Mesothelial cell of epicardium (in vitro differentiated cells): ENCODE measurements at regions not wholly inside any gene's neighbourhood (a gene's known extent, or its start where the extent isn't known, plus 50 kb on each side); places are given as distances from the start of the nearest gene placed in this dataset.

Source experiments
- DNase-seq, 2 experiments: peaks; one replicate each; pipeline ENCODE4 v3.0.0; 2021; ENCODE audit warnings: low spot score in 2 of 2; ENCODE audit not compliant: unreplicated experiment in 2 of 2
- H3K27ac Mint-ChIP-seq: 2 replicates; pipeline ENCODE4 v1.8.0; 2021; ENCODE audit warnings: mixed read lengths
- H3K27me3 Mint-ChIP-seq: 2 replicates; pipeline ENCODE4 v1.8.0; 2021; ENCODE audit warnings: low read depth, mixed read lengths
- H3K36me3 Mint-ChIP-seq: 2 replicates; pipeline ENCODE4 v1.8.0; 2021; ENCODE audit warnings: mixed read lengths
- H3K4me1 Mint-ChIP-seq: 2 replicates; pipeline ENCODE4 v1.8.0; 2021; ENCODE audit warnings: mixed read lengths
- H3K4me3 Mint-ChIP-seq: 2 replicates; pipeline ENCODE4 v1.8.0; 2021; ENCODE audit warnings: mild to moderate bottlenecking, moderate library complexity, mixed read lengths
- H3K9me3 Mint-ChIP-seq: 2 replicates; pipeline ENCODE4 v1.8.0; 2021; ENCODE audit warnings: mixed read lengths
- TF ChIP-seq, protein P1 (sequence below): fragments of 200-600 bp; sonication (generic); IDR thresholded peaks from one replicate; pipeline ENCODE4 v1.5.0; 2021; ENCODE audit warnings: antibody characterized with exemption; ENCODE audit not compliant: unreplicated experiment

DNA sequence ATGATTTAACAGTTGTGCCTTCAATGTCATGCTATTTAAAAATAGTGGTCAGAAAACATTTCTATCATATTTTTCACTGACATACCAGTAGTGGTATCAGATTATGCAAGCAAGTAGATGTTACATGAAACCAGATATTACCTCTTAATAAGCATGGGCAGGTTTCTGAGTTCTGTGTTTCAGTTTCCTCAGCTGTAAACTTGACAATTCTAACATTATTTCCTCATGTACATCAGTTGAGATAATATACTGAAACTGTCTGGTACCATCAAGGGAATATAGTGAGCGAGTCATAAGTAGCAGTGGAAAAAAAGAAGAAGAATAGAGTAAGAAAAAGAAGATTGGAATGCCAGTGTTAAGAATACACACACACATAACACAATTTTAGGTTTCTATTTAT, 477.9 kb upstream of the MANEA start:
- H3K9me3 Mint-ChIP-seq: no peaks in the 10 kb centered on the region
- TF ChIP-seq, protein P1, sequence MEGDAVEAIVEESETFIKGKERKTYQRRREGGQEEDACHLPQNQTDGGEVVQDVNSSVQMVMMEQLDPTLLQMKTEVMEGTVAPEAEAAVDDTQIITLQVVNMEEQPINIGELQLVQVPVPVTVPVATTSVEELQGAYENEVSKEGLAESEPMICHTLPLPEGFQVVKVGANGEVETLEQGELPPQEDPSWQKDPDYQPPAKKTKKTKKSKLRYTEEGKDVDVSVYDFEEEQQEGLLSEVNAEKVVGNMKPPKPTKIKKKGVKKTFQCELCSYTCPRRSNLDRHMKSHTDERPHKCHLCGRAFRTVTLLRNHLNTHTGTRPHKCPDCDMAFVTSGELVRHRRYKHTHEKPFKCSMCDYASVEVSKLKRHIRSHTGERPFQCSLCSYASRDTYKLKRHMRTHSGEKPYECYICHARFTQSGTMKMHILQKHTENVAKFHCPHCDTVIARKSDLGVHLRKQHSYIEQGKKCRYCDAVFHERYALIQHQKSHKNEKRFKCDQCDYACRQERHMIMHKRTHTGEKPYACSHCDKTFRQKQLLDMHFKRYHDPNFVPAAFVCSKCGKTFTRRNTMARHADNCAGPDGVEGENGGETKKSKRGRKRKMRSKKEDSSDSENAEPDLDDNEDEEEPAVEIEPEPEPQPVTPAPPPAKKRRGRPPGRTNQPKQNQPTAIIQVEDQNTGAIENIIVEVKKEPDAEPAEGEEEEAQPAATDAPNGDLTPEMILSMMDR: no peak

DNA sequence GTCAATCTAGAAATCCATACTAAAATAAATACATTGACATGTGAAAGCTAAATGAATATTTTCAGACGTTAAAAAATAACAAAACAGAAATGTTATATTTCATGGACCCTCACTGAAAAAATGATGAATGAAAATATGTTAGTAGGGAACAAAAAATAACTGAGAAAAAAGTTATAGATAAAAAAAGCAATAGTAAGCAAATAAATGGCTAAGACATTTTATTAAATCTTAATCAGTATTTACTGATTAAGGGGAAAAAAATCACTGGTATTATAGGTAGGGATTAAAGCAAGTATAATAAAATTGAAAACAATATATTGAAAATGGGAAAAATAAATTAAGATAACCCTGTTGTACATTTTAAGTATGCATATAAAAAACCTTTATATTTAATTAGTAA, 468.1 kb upstream of the MANEA start:
- no peaks in the 10 kb centered on the region for H3K27me3 Mint-ChIP-seq
- H3K4me3 Mint-ChIP-seq: no peak overlapping the region
- H3K27ac Mint-ChIP-seq: no peak overlapping the region
- H3K4me1 Mint-ChIP-seq: peaks cover 1% of the 10 kb centered on the region
- TF ChIP-seq, protein P1: no peak
- no peaks in the 10 kb centered on the region for H3K9me3 Mint-ChIP-seq
- DNase-seq: no peak
- H3K36me3 Mint-ChIP-seq: no peaks in the 10 kb centered on the region

More for the DNA sequence above, 477.9 kb upstream of the MANEA start:
- Mint-ChIP-seq H3K27me3 (no peaks in the 10 kb centered on the region), H3K4me3 (no peak overlapping the region), H3K4me1 (peaks cover 11% of the 10 kb centered on the region), H3K27ac (no peak overlapping the region), H3K36me3 (no peaks in the 10 kb centered on the region)
- no peak for DNase-seq

DNA sequence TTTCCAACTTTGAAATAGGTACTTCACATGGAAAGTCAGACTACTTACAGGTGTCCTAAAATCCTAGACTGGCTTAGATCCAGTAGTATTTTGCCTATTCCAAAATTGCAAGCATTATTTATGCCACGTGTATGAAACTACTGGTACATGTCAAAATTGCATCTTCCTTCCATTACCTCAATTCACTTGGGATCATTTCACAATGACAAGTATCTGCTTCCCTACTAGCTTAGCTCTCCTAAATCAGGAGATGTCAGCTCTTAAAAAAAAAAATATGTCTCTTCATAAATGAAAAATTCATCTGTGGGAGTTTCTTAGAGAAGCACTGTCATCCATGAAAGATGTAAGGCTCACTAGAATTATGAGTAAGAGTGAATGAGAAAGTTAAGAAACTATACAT, 466.6 kb upstream of the MANEA start:
- H3K4me1 Mint-ChIP-seq: peaks cover 1% of the 10 kb centered on the region
- H3K36me3 Mint-ChIP-seq: no peaks in the 10 kb centered on the region
- no peak overlapping the region for H3K4me3 Mint-ChIP-seq
- TF ChIP-seq, protein P1: no peak
- H3K9me3 Mint-ChIP-seq: no peaks in the 10 kb centered on the region
- no peak overlapping the region for H3K27ac Mint-ChIP-seq
- DNase-seq: no peak
- no peaks in the 10 kb centered on the region for H3K27me3 Mint-ChIP-seq

DNA sequence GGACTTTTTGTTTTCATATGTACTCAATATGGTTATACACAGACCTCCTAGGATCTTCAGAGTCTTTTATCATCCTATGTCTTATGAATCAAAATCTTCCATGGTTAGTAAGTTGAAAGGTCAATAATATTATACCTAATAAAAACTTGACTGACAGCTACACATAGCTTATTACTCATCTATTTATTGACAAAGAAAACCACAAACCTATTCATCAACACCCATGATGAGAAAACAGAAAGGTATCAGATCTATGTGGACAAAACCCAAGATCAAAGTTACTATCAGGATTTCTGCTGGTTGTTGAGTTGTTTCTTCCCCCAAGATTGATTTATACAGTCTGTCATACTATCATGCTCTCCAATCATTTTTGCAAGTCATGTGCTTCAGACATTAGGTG, 460.1 kb upstream of the MANEA start:
- no peak for DNase-seq
- TF ChIP-seq, protein P1: no peak

DNA sequence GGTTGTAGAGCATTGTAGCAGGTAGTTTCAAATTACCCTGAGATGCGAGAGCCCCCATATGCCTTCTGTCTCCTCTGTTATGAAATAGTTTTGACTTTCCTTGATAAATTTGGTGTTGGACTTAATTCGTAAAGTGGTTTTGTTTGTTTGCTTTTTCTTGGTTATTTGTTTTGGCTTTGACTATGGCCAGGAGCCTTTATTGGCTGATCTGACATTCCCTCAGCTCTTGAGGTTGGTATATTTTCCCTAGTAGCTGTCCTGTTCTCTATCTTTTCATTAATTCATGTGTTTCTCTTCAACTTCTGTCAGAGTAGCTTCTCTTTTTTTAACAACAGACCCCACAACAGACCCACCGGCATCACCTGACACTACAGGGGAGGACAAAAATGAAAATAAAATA, 457.4 kb upstream of the MANEA start:
- H3K9me3 Mint-ChIP-seq: no peaks in the 10 kb centered on the region
- no peaks in the 10 kb centered on the region for H3K36me3 Mint-ChIP-seq
- no peak for DNase-seq
- TF ChIP-seq, protein P1: no peak
- no peak overlapping the region for H3K27ac Mint-ChIP-seq
- peaks cover 2% of the 10 kb centered on the region for H3K4me1 Mint-ChIP-seq
- no peak overlapping the region for H3K4me3 Mint-ChIP-seq
- H3K27me3 Mint-ChIP-seq: peaks cover 1% of the 10 kb centered on the region

More for the DNA sequence above, 460.1 kb upstream of the MANEA start:
- no peak overlapping the region for H3K27ac Mint-ChIP-seq
- H3K4me3 Mint-ChIP-seq: no peak overlapping the region
- peaks cover 2% of the 10 kb centered on the region for H3K4me1 Mint-ChIP-seq
- H3K27me3 Mint-ChIP-seq: peaks cover 1% of the 10 kb centered on the region
- H3K9me3 Mint-ChIP-seq: no peaks in the 10 kb centered on the region
- H3K36me3 Mint-ChIP-seq: no peaks in the 10 kb centered on the region

DNA sequence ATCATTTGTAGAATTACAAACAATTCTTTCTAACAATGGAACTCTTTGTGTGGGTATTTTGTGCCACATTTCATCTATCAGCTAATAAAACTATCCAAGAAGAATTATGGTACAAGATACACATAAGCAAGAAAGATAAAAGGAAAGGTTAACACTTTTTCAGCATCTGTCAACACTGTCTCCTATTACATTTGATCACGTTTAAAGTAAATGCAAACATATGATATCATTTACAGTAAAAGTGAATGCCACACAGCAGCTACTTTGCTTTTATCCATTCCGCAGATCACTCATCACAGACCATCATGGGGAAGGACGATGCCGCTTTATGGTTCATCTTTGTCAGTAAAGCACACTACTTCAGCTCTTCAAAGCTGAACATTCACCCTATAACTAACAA, 456.4 kb upstream of the MANEA start:
- H3K4me3 Mint-ChIP-seq: no peak overlapping the region
- TF ChIP-seq, protein P1: no peak

More for the DNA sequence above, 456.4 kb upstream of the MANEA start:
- Mint-ChIP-seq H3K27me3 (peaks cover 1% of the 10 kb centered on the region), H3K9me3 (no peaks in the 10 kb centered on the region), H3K27ac (no peak overlapping the region), H3K36me3 (no peaks in the 10 kb centered on the region), H3K4me1 (peaks cover 2% of the 10 kb centered on the region)
- no peak for DNase-seq
